Brain microvascular endothelial cell (primary cell): ENCODE measurements at regions not wholly inside any gene's neighbourhood (a gene's known extent, or its start where the extent isn't known, plus 50 kb on each side); places are given as distances from the start of the nearest gene placed in this dataset.

Experiments used
- DNase-seq: peaks from one replicate; pipeline ENCODE4 v3.0.0-alpha.2; 2020
- H3K27ac ChIP-seq: fragments of 250-450 bp; sonication (Bioruptor Pico); 2 replicates; pipeline ENCODE4 v1.5.1; 2020; ENCODE audit warnings: mild to moderate bottlenecking, moderate library complexity
- H3K27me3 ChIP-seq: fragments of 250-450 bp; sonication (Bioruptor Pico); replicated peaks from 2 replicates; pipeline ENCODE4 v1.5.1; 2020; ENCODE audit warnings: mild to moderate bottlenecking
- H3K36me3 ChIP-seq: fragments of 250-450 bp; sonication (Bioruptor Pico); replicated peaks from 2 replicates; pipeline ENCODE4 v1.5.1; 2020; ENCODE audit warnings: mild to moderate bottlenecking
- H3K4me3 ChIP-seq: 2 replicates; pipeline ENCODE4 v1.5.1; 2011; ENCODE audit warnings: low read depth, mild to moderate bottlenecking, control low read depth, low read length, moderate library complexity
- in situ Hi-C: cut with HindIII; loops from 2 replicates; pipeline ENCODE4 v1.10.0; 2017; ENCODE audit warnings: low sequenced_read_pairs, low pct_ligation_motif_present
- TF ChIP-seq, protein P1 (sequence below): IDR thresholded peaks from 2 replicates; pipeline ENCODE4 v1.5.1; 2011; ENCODE audit warnings: low read depth, mild to moderate bottlenecking, moderate library complexity, low read length, control low read depth, inconsistent platforms; ENCODE audit errors: missing control alignments

DNA sequence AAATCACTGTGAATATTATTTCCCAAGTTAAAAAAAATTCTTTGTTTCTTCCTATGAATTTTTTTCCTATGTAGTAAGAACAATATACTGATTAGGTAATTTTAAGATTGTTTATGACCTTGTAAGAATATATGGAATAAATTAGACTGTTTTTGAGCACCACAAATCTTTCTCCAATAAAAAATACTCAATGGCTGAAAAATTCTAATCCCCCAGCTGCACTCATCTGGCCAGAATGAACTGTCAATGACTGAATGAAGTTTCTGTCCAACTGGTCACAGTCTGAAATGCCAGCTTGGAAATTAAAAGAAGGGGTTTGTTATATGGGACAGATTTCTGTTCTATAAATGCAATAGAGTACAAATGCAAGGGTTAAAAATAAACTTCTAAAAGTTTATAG, 569.5 kb upstream of the SEMA6A start:
- Histone ChIP-seq H3K36me3 (no peaks in the 10 kb centered on the region), H3K4me3 (no peak overlapping the region), H3K27ac (no peak overlapping the region), H3K27me3 (no peaks in the 10 kb centered on the region)
- no peak for DNase-seq
- in situ Hi-C loops, result no loop called here
- TF ChIP-seq, protein P1, sequence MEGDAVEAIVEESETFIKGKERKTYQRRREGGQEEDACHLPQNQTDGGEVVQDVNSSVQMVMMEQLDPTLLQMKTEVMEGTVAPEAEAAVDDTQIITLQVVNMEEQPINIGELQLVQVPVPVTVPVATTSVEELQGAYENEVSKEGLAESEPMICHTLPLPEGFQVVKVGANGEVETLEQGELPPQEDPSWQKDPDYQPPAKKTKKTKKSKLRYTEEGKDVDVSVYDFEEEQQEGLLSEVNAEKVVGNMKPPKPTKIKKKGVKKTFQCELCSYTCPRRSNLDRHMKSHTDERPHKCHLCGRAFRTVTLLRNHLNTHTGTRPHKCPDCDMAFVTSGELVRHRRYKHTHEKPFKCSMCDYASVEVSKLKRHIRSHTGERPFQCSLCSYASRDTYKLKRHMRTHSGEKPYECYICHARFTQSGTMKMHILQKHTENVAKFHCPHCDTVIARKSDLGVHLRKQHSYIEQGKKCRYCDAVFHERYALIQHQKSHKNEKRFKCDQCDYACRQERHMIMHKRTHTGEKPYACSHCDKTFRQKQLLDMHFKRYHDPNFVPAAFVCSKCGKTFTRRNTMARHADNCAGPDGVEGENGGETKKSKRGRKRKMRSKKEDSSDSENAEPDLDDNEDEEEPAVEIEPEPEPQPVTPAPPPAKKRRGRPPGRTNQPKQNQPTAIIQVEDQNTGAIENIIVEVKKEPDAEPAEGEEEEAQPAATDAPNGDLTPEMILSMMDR, result no peak

- Histone ChIP-seq H3K27ac (no peak overlapping the region), H3K4me3 (no peak overlapping the region), H3K27me3 (no peaks in the 10 kb centered on the region), H3K36me3 (no peaks in the 10 kb centered on the region)
- in situ Hi-C loops, result no loop called here
- TF ChIP-seq, protein P1, result no peak
- no peak for DNase-seq
These were observed 568.8 kb upstream of the SEMA6A start for GRCh38 chr5:117143406-117143805.

- in situ Hi-C loops, result no loop called here
- Histone ChIP-seq H3K27ac (no peak overlapping the region), H3K27me3 (no peaks in the 10 kb centered on the region), H3K36me3 (no peaks in the 10 kb centered on the region), H3K4me3 (no peak overlapping the region)
- TF ChIP-seq, protein P1, result no peak
- DNase-seq, result no peak
These were observed 563.9 kb upstream of the SEMA6A start for GRCh38 chr5:117138523-117138922.

- TF ChIP-seq, protein P1, result no peak
- H3K36me3 ChIP-seq, result no peaks in the 10 kb centered on the region
- H3K27ac ChIP-seq, result no peak overlapping the region
- no peak overlapping the region for H3K4me3 ChIP-seq
- in situ Hi-C loops, result no loop called here
- no peak for DNase-seq
- no peaks in the 10 kb centered on the region for H3K27me3 ChIP-seq
These were observed 561.2 kb upstream of the SEMA6A start for GRCh38 chr5:117135851-117136250.

- DNase-seq, result no peak
- H3K27me3 ChIP-seq, result no peaks in the 10 kb centered on the region
- in situ Hi-C loops, result no loop called here
- TF ChIP-seq, protein P1, result no peak
- H3K27ac ChIP-seq, result no peak overlapping the region
- no peaks in the 10 kb centered on the region for H3K36me3 ChIP-seq
- H3K4me3 ChIP-seq, result no peak overlapping the region
These were observed 558.6 kb upstream of the SEMA6A start for GRCh38 chr5:117133198-117133597.

DNA sequence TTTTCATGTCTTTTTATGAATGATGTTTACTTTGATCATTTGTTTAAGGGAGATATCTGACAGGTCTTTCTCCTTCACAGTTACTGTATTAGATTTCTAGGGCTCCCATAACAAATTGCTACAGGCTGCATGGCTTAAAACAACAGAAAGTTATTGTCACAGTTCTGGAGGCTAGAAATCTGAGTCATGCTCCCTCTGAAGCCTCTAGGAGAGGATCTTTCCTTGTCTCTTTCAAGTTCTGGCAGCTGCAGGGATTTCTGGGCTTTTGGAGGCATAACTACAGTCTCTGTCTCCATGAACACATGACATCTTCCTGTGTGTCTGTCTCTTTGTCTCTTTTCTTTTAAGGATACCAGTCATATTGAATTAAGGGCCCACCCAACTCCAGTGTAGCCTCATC, 557.3 kb upstream of the SEMA6A start:
- Histone ChIP-seq H3K27me3 (no peaks in the 10 kb centered on the region), H3K36me3 (no peaks in the 10 kb centered on the region), H3K27ac (no peak overlapping the region), H3K4me3 (no peak overlapping the region)
- TF ChIP-seq, protein P1, result no peak
- in situ Hi-C loops, result no loop called here
- no peak for DNase-seq
